ENCODE measurements at regions not wholly inside any gene's neighbourhood (a gene's known extent, or its start where the extent isn't known, plus 50 kb on each side); places are given as distances from the start of the nearest gene placed in this dataset.

DNA sequence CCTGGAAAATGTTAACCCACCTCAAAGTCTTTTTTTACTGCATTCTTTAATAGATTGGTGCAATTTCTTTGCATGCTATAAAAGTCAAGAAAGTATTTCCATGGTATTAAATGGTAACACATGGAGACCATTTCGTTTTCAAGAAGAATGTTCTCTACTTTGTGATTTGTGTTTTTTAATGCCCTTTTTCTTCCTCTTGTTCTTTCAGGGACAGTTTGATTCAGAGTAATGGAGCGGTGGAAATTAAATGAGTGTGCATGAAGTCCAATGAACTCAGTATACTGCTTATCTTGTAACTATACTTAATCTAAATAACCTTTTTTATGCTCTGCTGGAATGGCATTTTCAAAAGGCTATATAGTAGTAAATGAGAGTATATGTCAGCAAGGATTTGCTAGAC is 507.0 kb upstream of the CDH6 start:
- H3K27ac ChIP-seq, result no peak overlapping the region

DNA sequence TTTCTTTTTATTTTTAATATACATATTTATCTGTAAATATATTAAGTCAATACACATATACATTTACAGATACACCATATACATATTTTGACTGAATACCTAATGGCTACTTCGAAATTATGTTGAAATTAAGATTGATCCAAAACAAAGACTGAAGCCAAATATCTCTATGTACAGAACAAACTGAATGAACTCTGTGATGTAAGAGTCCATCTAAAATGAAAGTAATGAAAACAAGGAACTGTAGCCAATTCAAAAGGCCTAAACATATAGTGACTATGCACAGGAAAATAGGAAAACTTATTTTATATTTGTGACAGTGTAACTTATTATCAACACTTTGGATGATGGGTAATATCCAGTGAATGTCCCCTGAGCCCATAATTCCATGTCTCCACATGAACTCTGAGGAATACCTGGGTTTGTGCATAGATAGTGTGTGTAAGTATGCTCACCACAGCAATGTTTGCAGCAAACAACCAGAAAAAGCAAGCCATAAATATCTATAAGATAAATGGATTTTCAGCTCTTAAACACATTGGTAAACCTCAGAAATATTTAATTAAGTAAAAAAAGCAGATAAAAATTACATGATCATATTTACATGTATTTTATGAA is 517.2 kb upstream of the CDH6 start:
- TF ChIP-seq, protein P1, sequence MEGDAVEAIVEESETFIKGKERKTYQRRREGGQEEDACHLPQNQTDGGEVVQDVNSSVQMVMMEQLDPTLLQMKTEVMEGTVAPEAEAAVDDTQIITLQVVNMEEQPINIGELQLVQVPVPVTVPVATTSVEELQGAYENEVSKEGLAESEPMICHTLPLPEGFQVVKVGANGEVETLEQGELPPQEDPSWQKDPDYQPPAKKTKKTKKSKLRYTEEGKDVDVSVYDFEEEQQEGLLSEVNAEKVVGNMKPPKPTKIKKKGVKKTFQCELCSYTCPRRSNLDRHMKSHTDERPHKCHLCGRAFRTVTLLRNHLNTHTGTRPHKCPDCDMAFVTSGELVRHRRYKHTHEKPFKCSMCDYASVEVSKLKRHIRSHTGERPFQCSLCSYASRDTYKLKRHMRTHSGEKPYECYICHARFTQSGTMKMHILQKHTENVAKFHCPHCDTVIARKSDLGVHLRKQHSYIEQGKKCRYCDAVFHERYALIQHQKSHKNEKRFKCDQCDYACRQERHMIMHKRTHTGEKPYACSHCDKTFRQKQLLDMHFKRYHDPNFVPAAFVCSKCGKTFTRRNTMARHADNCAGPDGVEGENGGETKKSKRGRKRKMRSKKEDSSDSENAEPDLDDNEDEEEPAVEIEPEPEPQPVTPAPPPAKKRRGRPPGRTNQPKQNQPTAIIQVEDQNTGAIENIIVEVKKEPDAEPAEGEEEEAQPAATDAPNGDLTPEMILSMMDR (IDR thresholded peaks at IDR 0.05), result no peak
- no peak for DNase-seq
- Histone ChIP-seq H3K36me3 (no peaks in the 10 kb centered on the region), H3K9me3 (no peaks in the 10 kb centered on the region), H3K27me3 (ENCODE audit: low read depth) (no peaks in the 10 kb centered on the region), H3K4me3 (no peak overlapping the region), H3K27ac (no peak overlapping the region), H3K4me1 (no peaks in the 10 kb centered on the region)
- intact Hi-C loops (cut with DNase I), result no loop called here
- ATAC-seq, result no peak

More for the DNA sequence above, 507.0 kb upstream of the CDH6 start:
- no peak overlapping the region for H3K4me3 ChIP-seq
- H3K36me3 ChIP-seq, result no peaks in the 10 kb centered on the region
- H3K27me3 ChIP-seq (ENCODE audit: low read depth), result no peaks in the 10 kb centered on the region
- DNase-seq, result no peak
- intact Hi-C loops (cut with DNase I), result no loop called here
- TF ChIP-seq, protein P1 (IDR thresholded peaks at IDR 0.05), result no peak
- no peaks in the 10 kb centered on the region for H3K4me1 ChIP-seq
- H3K9me3 ChIP-seq, result no peaks in the 10 kb centered on the region
- no peak for ATAC-seq

DNA sequence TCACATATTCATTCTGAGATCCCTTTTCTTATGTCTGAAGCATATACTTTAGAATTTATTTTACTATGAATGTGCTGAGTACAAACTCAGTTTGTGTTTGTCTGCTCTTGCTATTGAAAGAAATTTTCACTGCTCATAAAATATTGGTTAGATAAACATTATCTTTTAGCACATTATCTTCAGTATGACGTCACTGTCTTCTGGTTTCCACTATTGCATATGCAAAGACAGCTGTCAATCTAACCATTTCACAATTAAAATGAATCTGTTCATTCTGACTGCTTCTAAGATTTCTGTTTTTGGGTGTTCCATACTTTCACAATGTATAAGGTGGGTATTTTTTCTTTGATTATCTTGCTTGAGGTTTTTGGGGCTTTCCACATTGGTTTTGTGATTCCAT is 526.2 kb upstream of the CDH6 start:
- no peak overlapping the region for H3K4me3 ChIP-seq
- H3K27ac ChIP-seq, result no peak overlapping the region
- no peaks in the 10 kb centered on the region for H3K9me3 ChIP-seq
- TF ChIP-seq, protein P1 (IDR thresholded peaks at IDR 0.05), result no peak
- no peak for ATAC-seq
- H3K4me1 ChIP-seq, result no peaks in the 10 kb centered on the region
- no peak for DNase-seq
- no peaks in the 10 kb centered on the region for H3K36me3 ChIP-seq
- intact Hi-C loops (cut with DNase I), result no loop called here
- no peaks in the 10 kb centered on the region for H3K27me3 ChIP-seq (ENCODE audit: low read depth)

DNA sequence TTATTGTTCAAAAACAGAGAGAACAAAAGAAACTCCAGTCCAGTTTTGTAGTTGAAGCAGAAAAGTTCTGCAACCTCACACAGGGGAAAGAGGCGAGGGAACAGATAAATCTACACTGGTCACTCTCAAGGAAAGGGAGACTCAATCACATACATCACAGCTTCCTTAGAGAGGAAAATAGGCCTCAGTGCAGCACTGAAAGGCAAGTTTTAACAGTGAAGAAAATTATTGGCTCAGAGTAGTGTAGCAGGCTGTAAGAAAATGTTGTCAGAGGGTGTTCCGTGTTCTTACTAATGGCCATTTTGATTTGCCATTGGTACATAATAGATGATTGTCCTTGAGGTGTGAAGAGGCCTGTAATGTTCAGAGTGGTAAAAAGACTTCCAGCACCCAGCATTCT is 530.0 kb upstream of the CDH6 start:
- H3K4me1 ChIP-seq, result no peaks in the 10 kb centered on the region
- H3K36me3 ChIP-seq, result no peaks in the 10 kb centered on the region
- ATAC-seq, result no peak
- H3K27me3 ChIP-seq (ENCODE audit: low read depth), result no peaks in the 10 kb centered on the region
- TF ChIP-seq, protein P1 (IDR thresholded peaks at IDR 0.05), result no peak
- no peaks in the 10 kb centered on the region for H3K9me3 ChIP-seq
- no peak overlapping the region for H3K27ac ChIP-seq
- H3K4me3 ChIP-seq, result no peak overlapping the region
- intact Hi-C loops (cut with DNase I), result no loop called here
- no peak for DNase-seq

DNA sequence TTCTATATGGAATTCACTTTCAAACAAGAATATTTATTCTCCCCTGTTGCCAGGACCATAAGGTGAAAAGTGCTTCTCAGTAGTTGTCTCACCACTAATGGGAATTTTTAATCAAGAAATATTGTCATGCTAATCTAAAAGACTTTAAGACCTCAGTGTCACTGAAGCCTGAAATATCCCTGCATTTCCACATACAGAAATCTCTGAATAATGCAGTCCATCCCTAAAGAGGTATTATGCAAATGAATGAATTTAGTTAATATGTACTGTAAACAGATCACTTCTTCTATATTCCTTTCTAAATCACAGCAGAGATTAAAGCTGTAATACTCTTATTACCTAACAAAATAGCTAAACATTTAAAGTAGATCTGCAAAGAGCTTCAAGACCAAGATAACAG is 531.1 kb upstream of the CDH6 start:
- intact Hi-C loops (cut with DNase I), result no loop called here
- Histone ChIP-seq H3K27ac (no peak overlapping the region), H3K27me3 (ENCODE audit: low read depth) (no peaks in the 10 kb centered on the region), H3K36me3 (no peaks in the 10 kb centered on the region), H3K4me3 (no peak overlapping the region), H3K9me3 (no peaks in the 10 kb centered on the region), H3K4me1 (no peaks in the 10 kb centered on the region)
- ATAC-seq (no peak), DNase-seq (no peak)
- TF ChIP-seq, protein P1 (IDR thresholded peaks at IDR 0.05), result no peak
